Transverse colon (tissue), 4 donors: ENCODE measurements at regions not wholly inside any gene's neighbourhood (a gene's known extent, or its start where the extent isn't known, plus 50 kb on each side); places are given as distances from the start of the nearest gene placed in this dataset.

Experiments
- DNase-seq: peaks from one replicate; pipeline ENCODE4 v3.0.0-alpha.2; 2019
- H3K27ac ChIP-seq, 4 donors: fragments of 200-600 bp; sonication (generic); 2 replicates each; pipeline ENCODE4 v1.5.1; 2016 to 2018; ENCODE audit warnings: inconsistent platforms in 4 of 4
- H3K27me3 ChIP-seq: fragments of 200-600 bp; sonication (generic); 2 replicates; pipeline ENCODE4 v1.5.1; 2017; ENCODE audit warnings: inconsistent platforms
- H3K36me3 ChIP-seq, 4 donors: fragments of 200-600 bp; sonication (generic); 2 replicates each; pipeline ENCODE4 v1.5.1; 2017 to 2019; ENCODE audit warnings: inconsistent platforms in 4 of 4
- H3K4me1 ChIP-seq, 4 donors: fragments of 200-600 bp; sonication (generic); 2 replicates each; pipeline ENCODE4 v1.5.1; 2017 to 2020; ENCODE audit warnings: inconsistent platforms in 4 of 4
- H3K4me3 ChIP-seq, 4 donors: fragments of 200-600 bp; sonication (generic); 1 replicate in 1 of 4; 2 replicates in 3 of 4; pipeline versions ENCODE4 v1.5.1 to v1.6.1; 2017 to 2019; ENCODE audit warnings: inconsistent platforms in 4 of 4
- H3K9me3 ChIP-seq, 2 donors: fragments of 200-600 bp; sonication (generic); 2 replicates each; pipeline ENCODE4 v1.5.1; 2017 to 2019; ENCODE audit warnings: inconsistent platforms in 2 of 2
- CTCF ChIP-seq, 5 experiments: fragments of 200-600 bp in 3 of 5; fragments of 450-650 bp in 2 of 5; sonication (generic) in 3 of 5; IDR thresholded peaks; 1 replicate in 2 of 5; 2 replicates in 3 of 5; pipeline ENCODE4 v1.5.1; 2016 to 2017; ENCODE audit warnings: antibody characterized with exemption in 5 of 5, inconsistent platforms in 3 of 5, mild to moderate bottlenecking in 2 of 5, moderate library complexity in 1 of 5
- EP300 ChIP-seq: sonication (generic); formaldehyde crosslinking; IDR thresholded peaks from one replicate; pipeline ENCODE4 v1.6.1; 2017; ENCODE audit warnings: antibody characterized with exemption, low read depth
- POLR2A ChIP-seq: fragments of 450-650 bp; IDR thresholded peaks from one replicate; pipeline ENCODE4 v1.6.1; 2016; ENCODE audit warnings: antibody characterized with exemption, mild to moderate bottlenecking, moderate library complexity
- POLR2AphosphoS5 ChIP-seq, 3 donors: sonication (generic); formaldehyde crosslinking; IDR thresholded peaks; one replicate each; pipeline ENCODE4 v1.6.1; 2016; ENCODE audit warnings: antibody characterized with exemption in 3 of 3
- WGBS, 2 donors: methylation state at CpG; one replicate each; pipeline ENCODE4 v1.1.5; 2018; ENCODE audit warnings: low coverage in 1 of 2; 5-methylcytosine and 5-hydroxymethylcytosine counted together
- in situ Hi-C, 4 donors: fragments of 200-750 bp; cut with MboI; loops; one replicate each; pipeline versions ENCODE4 v1.15.0 to v1.15.1; 2017; ENCODE audit warnings: low sequenced_read_pairs in 3 of 4, low pct_ligation_motif_present in 1 of 4, low pct_unique_long_range_greater_than_20kb in 1 of 4
- intact Hi-C: fragments of 100-400 bp; cut with DNase I; formaldehyde crosslinking; loops from one replicate; pipeline ENCODE4 v1.15.1; 2023; ENCODE audit warnings: low total_unique reads

DNA sequence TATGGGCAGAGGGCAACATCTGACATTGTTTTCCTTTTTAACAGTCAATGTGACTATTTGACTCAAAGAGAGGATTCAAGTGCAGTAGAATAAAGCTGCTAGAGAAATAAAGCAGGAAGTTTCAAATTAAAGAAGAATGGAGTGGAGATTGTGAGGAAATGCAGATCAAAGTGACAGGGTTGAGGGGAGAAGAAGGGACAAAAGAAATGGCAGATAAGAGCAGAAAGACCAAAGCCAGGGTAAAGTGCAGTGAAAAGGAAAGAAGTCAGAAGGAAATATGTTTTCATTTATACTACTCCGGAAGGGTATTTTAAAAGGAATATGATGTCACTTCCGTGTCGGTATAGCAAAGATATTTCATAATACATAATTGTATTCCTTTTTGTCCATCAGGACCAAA lies 297.5 kb upstream of the CRIM1 start:
- intact Hi-C loops: no loop called here
- H3K4me1 ChIP-seq: peaks cover 0 to 21% (median 2%) of the 10 kb centered on the region in 4 donors
- H3K27ac ChIP-seq: no peak overlapping the region

DNA sequence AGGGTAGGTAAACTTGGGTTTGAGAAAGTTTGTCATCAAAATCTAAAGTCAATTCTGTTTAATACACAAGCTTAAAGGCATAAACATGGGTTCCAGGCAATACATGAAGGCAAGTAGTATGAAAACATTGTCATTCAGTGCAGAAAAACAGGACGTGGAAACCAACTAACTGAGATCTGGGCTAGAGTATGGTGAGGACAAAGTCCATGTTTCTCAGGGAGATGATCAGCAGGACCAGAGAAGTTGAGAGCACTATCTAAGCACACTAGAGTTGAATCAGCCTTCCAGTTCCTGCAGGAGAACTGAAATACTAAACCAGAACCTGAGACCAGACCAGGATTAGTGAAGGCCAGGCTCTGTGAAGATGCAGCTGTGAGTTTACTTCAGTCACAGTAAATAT lies 302.8 kb upstream of the CRIM1 start:
- Histone ChIP-seq H3K27me3 (no peaks in the 10 kb centered on the region), H3K36me3 (no peaks in the 10 kb centered on the region), H3K4me1 (no peaks in the 10 kb centered on the region), H3K9me3 (no peaks in the 10 kb centered on the region), H3K27ac (no peak overlapping the region), H3K4me3 (no peak overlapping the region)
- intact Hi-C loops (no loop called here), in situ Hi-C loops (no loop called here)
- no peak for DNase-seq
- no peak for TF ChIP-seq EP300
- no peak for TF ChIP-seq POLR2AphosphoS5 (IDR thresholded peaks at IDR 0.05)
- TF ChIP-seq POLR2A: no peak
- TF ChIP-seq CTCF (IDR thresholded peaks at IDR 0.05): no peak
- 43 to 56% methylated on average over 1 of the region's 1 CpG for WGBS, 2 donors

More for the DNA sequence above, 297.5 kb upstream of the CRIM1 start:
- no peaks in the 10 kb centered on the region for H3K36me3 ChIP-seq
- in situ Hi-C loops: no loop called here
- H3K9me3 ChIP-seq: no peaks in the 10 kb centered on the region
- no peak for DNase-seq
- H3K4me3 ChIP-seq: no peak overlapping the region
- H3K27me3 ChIP-seq: no peaks in the 10 kb centered on the region
- 59 to 71% methylated on average over 3 of the region's 3 CpGs for WGBS, 2 donors
- TF ChIP-seq EP300 (no peak), CTCF (IDR thresholded peaks at IDR 0.05) (no peak), POLR2AphosphoS5 (IDR thresholded peaks at IDR 0.05) (no peak), POLR2A (no peak)

DNA sequence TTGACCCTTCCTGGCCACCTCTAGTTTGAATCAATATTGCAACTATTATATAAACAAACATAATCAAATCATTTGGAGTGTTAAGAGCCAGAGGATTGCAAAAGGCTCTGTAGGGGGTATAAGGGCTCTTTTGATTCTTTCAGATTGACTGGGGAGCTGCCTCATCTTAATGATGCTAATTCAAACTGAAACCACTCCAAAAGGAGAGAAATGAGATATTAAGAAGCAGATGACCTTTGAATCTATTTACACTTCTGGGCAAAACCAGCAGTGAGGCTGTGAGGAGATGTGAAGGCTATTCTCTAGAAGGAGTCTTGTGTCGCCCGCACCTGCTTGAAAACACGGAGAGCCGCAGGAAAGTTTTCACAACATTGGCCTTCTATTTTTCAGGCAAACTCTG lies 311.2 kb upstream of the CRIM1 start:
- in situ Hi-C loops: no loop called here
- H3K4me1 ChIP-seq: no peaks in the 10 kb centered on the region
- H3K9me3 ChIP-seq: no peaks in the 10 kb centered on the region
- no peak for TF ChIP-seq POLR2AphosphoS5 (IDR thresholded peaks at IDR 0.05)
- TF ChIP-seq EP300: no peak
- TF ChIP-seq POLR2A: no peak
- no peak for TF ChIP-seq CTCF (IDR thresholded peaks at IDR 0.05)
- no peak overlapping the region for H3K4me3 ChIP-seq
- no peaks in the 10 kb centered on the region for H3K27me3 ChIP-seq
- no peaks in the 10 kb centered on the region for H3K36me3 ChIP-seq
- 89 to 100% methylated on average over 2 to 4 of the region's 4 CpGs for WGBS, 2 donors
- no peak overlapping the region for H3K27ac ChIP-seq
- no peak for DNase-seq
- intact Hi-C loops: no loop called here

GRCh38 chr2:36035137-36035536 lies 320.4 kb upstream of the CRIM1 start:
- no peaks in the 10 kb centered on the region for H3K27me3 ChIP-seq
- 74 to 77% methylated on average over 3 of the region's 3 CpGs for WGBS, 2 donors
- no peak overlapping the region for H3K4me3 ChIP-seq
- in situ Hi-C loops: no loop called here
- no peak for DNase-seq
- no peaks in the 10 kb centered on the region for H3K36me3 ChIP-seq
- intact Hi-C loops: no loop called here
- no peak overlapping the region for H3K27ac ChIP-seq
- no peaks in the 10 kb centered on the region for H3K9me3 ChIP-seq
- no peak for TF ChIP-seq CTCF (IDR thresholded peaks at IDR 0.05)
- TF ChIP-seq POLR2A: no peak
- no peak for TF ChIP-seq POLR2AphosphoS5 (IDR thresholded peaks at IDR 0.05)
- no peak for TF ChIP-seq EP300
- H3K4me1 ChIP-seq: no peaks in the 10 kb centered on the region
